GM23338 (cell line): ENCODE measurements at regions not wholly inside any gene's neighbourhood (a gene's known extent, or its start where the extent isn't known, plus 50 kb on each side); places are given as distances from the start of the nearest gene placed in this dataset.

Source experiments
- ATAC-seq: fragments of 200-7000 bp; cut with Tn5 transposase; 3 replicates; pipeline ENCODE4 v1.9.1; 2020
- DNase-seq: peaks from one replicate; pipeline ENCODE4 v3.0.0-alpha.2; 2015; ENCODE audit warnings: low spot score
- H2AFZ ChIP-seq: fragments of 200-600 bp; sonication (generic); 2 replicates; pipeline ENCODE4 v1.8.0; 2016; ENCODE audit warnings: antibody characterized with exemption, mild to moderate bottlenecking, moderate library complexity
- H3F3A ChIP-seq: fragments of 200-600 bp; sonication (generic); replicated peaks from 2 replicates; pipeline ENCODE4 v1.8.0; 2017; ENCODE audit warnings: antibody characterized with exemption, mixed run types, low read depth
- H3K27ac ChIP-seq: fragments of 200-600 bp; sonication (generic); 2 replicates; pipeline ENCODE4 v1.6.1; 2016; ENCODE audit warnings: low read depth
- H3K27me3 ChIP-seq: fragments of 200-600 bp; sonication (generic); 2 replicates; pipeline ENCODE4 v1.8.0; 2016; ENCODE audit warnings: mild to moderate bottlenecking, mixed run types, moderate library complexity; ENCODE audit not compliant: insufficient read depth
- H3K36me3 ChIP-seq: fragments of 200-600 bp; sonication (generic); 2 replicates; pipeline ENCODE4 v1.8.0; 2016; ENCODE audit warnings: mild to moderate bottlenecking; ENCODE audit not compliant: insufficient read depth
- H3K4me1 ChIP-seq: fragments of 200-600 bp; sonication (generic); 2 replicates; pipeline ENCODE4 v1.8.0; 2016; ENCODE audit warnings: mild to moderate bottlenecking, moderate library complexity; ENCODE audit not compliant: insufficient read depth
- H3K4me2 ChIP-seq: fragments of 200-600 bp; sonication (generic); 2 replicates; pipeline ENCODE4 v1.7.1; 2017; ENCODE audit warnings: mixed run types
- H3K4me3 ChIP-seq: fragments of 200-600 bp; sonication (generic); 2 replicates; pipeline ENCODE4 v1.6.1; 2016; ENCODE audit warnings: mixed run types
- H3K79me2 ChIP-seq: fragments of 200-600 bp; sonication (generic); replicated peaks from 2 replicates; pipeline ENCODE4 v1.8.0; 2017; ENCODE audit warnings: mild to moderate bottlenecking; ENCODE audit not compliant: insufficient read depth
- H3K9me2 ChIP-seq: fragments of 200-600 bp; sonication (generic); 2 replicates; pipeline ENCODE4 v1.8.0; 2017; ENCODE audit not compliant: insufficient read depth
- H4K20me1 ChIP-seq: fragments of 200-600 bp; sonication (generic); replicated peaks from 2 replicates; pipeline ENCODE4 v1.8.0; 2017; ENCODE audit warnings: mild to moderate bottlenecking; ENCODE audit not compliant: insufficient read depth
- H3K27ac Mint-ChIP-seq: 2 replicates; pipeline ENCODE4 v1.8.0; 2020; ENCODE audit warnings: inconsistent platforms, mild to moderate bottlenecking, moderate library complexity, mixed read lengths
- H3K27me3 Mint-ChIP-seq: 3 replicates; pipeline ENCODE4 v1.8.0; 2022; ENCODE audit warnings: low read depth, mild to moderate bottlenecking, moderate library complexity, mixed read lengths, inconsistent platforms; ENCODE audit not compliant: insufficient read depth, poor library complexity
- H3K36me3 Mint-ChIP-seq: 3 replicates; pipeline ENCODE4 v1.8.0; 2021; ENCODE audit warnings: low read depth, mild to moderate bottlenecking, inconsistent platforms, moderate library complexity, mixed read lengths
- H3K4me1 Mint-ChIP-seq: 3 replicates; pipeline ENCODE4 v1.8.0; 2020; ENCODE audit warnings: mild to moderate bottlenecking, inconsistent platforms, mixed read lengths
- H3K4me3 Mint-ChIP-seq: 3 replicates; pipeline ENCODE4 v1.8.0; 2021; ENCODE audit warnings: moderate library complexity, mild to moderate bottlenecking, inconsistent platforms, mixed read lengths
- H3K9me3 Mint-ChIP-seq: 3 replicates; pipeline ENCODE4 v1.8.0; 2020; ENCODE audit warnings: moderate library complexity, mild to moderate bottlenecking, inconsistent platforms, mixed read lengths
- CREB1 ChIP-seq: fragments of 250-450 bp; sonication (Bioruptor Pico); IDR thresholded peaks from 2 replicates; pipeline ENCODE4 v1.5.0; 2020; ENCODE audit warnings: low read depth, mild to moderate bottlenecking, moderate library complexity
- EZH2phosphoT487 ChIP-seq: fragments of 200-600 bp; sonication (generic); IDR thresholded peaks from one replicate; pipeline ENCODE4 v1.8.1; 2018; ENCODE audit warnings: antibody characterized with exemption; ENCODE audit not compliant: unreplicated experiment
- JUNB ChIP-seq: IDR thresholded peaks from one replicate; pipeline ENCODE4 v1.6.1; 2016; ENCODE audit warnings: antibody characterized with exemption; ENCODE audit not compliant: unreplicated experiment
- POLR2AphosphoS5 ChIP-seq: IDR thresholded peaks from 2 replicates; pipeline ENCODE4 v1.6.1; 2016; ENCODE audit warnings: antibody characterized with exemption, low read depth
- ZNF331 ChIP-seq: fragments of 250-450 bp; sonication (Bioruptor Pico); IDR thresholded peaks from 2 replicates; pipeline ENCODE4 v1.5.0; 2020; ENCODE audit warnings: low read depth, mild to moderate bottlenecking, moderate library complexity
- TF ChIP-seq, protein P1 (sequence below): IDR thresholded peaks from 2 replicates; pipeline ENCODE4 v1.6.1; 2016; ENCODE audit warnings: antibody characterized with exemption
- TF ChIP-seq, protein P2 (sequence below), 2 experiments: fragments of 200-600 bp in 1 of 2; sonication (generic) in 1 of 2; conservative IDR thresholded peaks; 2 replicates each; pipeline versions ENCODE4 v1.5.1 to v1.6.1; 2016 to 2017; ENCODE audit warnings: antibody characterized with exemption in 2 of 2, low read depth in 2 of 2, mild to moderate bottlenecking in 2 of 2, moderate library complexity in 1 of 2
- TF ChIP-seq, protein P3 (sequence below): fragments of 250-450 bp; sonication (Bioruptor Pico); IDR thresholded peaks from 2 replicates; pipeline ENCODE4 v1.5.0; 2020; ENCODE audit warnings: mild to moderate bottlenecking, moderate library complexity

DNA sequence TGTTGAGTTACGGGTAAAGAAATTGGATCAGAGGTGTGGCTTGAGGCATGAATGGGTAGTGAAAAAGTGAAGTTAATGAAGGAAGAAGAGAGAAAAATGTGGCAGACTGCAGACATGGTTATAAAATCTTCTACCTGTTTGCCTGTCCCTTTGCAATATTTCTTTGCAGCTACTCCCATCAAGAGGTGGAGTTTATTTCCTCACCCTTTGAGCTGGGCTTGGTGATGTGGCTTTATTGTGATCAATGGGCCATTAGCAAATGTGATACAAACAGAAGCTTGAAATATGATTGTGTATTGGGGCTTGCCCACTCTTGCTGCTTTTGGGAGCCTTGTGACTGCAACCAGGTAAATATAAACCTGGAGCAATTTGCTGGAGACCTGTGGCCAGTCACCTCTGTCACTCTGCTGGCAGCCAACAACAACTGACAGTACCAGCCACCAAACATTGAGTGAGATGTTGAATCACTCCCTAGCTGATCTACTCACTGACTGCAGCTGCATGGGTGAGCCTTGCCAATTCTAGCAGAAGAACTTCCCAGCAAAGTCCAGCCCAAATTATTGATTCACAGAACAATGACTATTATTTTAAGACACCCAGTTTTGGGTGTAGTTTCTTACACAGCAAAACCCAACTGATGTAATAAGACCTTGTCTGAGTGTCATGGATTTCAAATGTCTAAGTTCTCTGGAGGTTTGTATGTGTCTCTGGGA, 151.0 kb upstream of the ATP2B1 start (continued):
- TF ChIP-seq, protein P1, sequence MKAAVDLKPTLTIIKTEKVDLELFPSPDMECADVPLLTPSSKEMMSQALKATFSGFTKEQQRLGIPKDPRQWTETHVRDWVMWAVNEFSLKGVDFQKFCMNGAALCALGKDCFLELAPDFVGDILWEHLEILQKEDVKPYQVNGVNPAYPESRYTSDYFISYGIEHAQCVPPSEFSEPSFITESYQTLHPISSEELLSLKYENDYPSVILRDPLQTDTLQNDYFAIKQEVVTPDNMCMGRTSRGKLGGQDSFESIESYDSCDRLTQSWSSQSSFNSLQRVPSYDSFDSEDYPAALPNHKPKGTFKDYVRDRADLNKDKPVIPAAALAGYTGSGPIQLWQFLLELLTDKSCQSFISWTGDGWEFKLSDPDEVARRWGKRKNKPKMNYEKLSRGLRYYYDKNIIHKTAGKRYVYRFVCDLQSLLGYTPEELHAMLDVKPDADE, result no peak
- TF ChIP-seq POLR2AphosphoS5 (no peak), ZNF331 (CRISPR knock-in tag) (no peak)
- TF ChIP-seq, protein P2, sequence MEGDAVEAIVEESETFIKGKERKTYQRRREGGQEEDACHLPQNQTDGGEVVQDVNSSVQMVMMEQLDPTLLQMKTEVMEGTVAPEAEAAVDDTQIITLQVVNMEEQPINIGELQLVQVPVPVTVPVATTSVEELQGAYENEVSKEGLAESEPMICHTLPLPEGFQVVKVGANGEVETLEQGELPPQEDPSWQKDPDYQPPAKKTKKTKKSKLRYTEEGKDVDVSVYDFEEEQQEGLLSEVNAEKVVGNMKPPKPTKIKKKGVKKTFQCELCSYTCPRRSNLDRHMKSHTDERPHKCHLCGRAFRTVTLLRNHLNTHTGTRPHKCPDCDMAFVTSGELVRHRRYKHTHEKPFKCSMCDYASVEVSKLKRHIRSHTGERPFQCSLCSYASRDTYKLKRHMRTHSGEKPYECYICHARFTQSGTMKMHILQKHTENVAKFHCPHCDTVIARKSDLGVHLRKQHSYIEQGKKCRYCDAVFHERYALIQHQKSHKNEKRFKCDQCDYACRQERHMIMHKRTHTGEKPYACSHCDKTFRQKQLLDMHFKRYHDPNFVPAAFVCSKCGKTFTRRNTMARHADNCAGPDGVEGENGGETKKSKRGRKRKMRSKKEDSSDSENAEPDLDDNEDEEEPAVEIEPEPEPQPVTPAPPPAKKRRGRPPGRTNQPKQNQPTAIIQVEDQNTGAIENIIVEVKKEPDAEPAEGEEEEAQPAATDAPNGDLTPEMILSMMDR (conservative IDR thresholded peaks at IDR 0.05; ENCODE audit: low read depth in 2 of 2), result no peak

DNA sequence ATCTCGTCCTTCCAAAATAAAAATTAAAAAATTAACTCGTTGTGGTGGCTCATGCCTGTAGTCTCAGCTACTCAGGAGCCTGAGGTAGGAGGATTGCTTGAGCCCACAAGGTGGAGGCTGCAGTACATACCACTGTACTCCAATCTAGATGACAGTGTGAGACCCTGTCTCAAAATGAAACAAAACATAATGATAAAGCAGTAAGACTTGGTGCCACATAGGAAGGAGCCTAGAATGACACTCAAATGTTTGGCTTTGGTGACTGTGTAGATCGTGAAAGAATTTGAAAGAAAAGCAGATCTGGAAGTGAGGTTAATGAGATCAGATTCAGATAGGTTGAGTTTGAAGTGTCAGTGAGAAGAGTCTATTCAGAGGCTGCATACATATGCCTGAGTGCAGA, 150.1 kb upstream of the ATP2B1 start:
- Histone ChIP-seq H4K20me1 (no peaks in the 10 kb centered on the region), H3K4me1 (peaks cover 3% of the 10 kb centered on the region; the same call in 1 of the 2 replicates), H3K27me3 (peaks cover 21% of the 10 kb centered on the region), H3K36me3 (no peaks in the 10 kb centered on the region), H3K4me3 (no peak overlapping the region), H2AFZ (no peak overlapping the region), H3K9me2 (no peaks in the 10 kb centered on the region), H3F3A (no peaks in the 10 kb centered on the region), H3K79me2 (no peaks in the 10 kb centered on the region), H3K4me2 (no peak overlapping the region), H3K27ac (no peak overlapping the region)
- Mint-ChIP-seq H3K36me3 (no peaks in the 10 kb centered on the region), H3K27ac (no peak overlapping the region), H3K9me3 (no peaks in the 10 kb centered on the region), H3K4me1 (peaks cover 9% of the 10 kb centered on the region), H3K4me3 (no peak overlapping the region), H3K27me3 (peaks cover 25% of the 10 kb centered on the region)
- DNase-seq (no peak), ATAC-seq (no peak)
- no peak for TF ChIP-seq EZH2phosphoT487
- no peak for TF ChIP-seq ZNF331 (CRISPR knock-in tag)
- no peak for TF ChIP-seq JUNB
- TF ChIP-seq, protein P3, sequence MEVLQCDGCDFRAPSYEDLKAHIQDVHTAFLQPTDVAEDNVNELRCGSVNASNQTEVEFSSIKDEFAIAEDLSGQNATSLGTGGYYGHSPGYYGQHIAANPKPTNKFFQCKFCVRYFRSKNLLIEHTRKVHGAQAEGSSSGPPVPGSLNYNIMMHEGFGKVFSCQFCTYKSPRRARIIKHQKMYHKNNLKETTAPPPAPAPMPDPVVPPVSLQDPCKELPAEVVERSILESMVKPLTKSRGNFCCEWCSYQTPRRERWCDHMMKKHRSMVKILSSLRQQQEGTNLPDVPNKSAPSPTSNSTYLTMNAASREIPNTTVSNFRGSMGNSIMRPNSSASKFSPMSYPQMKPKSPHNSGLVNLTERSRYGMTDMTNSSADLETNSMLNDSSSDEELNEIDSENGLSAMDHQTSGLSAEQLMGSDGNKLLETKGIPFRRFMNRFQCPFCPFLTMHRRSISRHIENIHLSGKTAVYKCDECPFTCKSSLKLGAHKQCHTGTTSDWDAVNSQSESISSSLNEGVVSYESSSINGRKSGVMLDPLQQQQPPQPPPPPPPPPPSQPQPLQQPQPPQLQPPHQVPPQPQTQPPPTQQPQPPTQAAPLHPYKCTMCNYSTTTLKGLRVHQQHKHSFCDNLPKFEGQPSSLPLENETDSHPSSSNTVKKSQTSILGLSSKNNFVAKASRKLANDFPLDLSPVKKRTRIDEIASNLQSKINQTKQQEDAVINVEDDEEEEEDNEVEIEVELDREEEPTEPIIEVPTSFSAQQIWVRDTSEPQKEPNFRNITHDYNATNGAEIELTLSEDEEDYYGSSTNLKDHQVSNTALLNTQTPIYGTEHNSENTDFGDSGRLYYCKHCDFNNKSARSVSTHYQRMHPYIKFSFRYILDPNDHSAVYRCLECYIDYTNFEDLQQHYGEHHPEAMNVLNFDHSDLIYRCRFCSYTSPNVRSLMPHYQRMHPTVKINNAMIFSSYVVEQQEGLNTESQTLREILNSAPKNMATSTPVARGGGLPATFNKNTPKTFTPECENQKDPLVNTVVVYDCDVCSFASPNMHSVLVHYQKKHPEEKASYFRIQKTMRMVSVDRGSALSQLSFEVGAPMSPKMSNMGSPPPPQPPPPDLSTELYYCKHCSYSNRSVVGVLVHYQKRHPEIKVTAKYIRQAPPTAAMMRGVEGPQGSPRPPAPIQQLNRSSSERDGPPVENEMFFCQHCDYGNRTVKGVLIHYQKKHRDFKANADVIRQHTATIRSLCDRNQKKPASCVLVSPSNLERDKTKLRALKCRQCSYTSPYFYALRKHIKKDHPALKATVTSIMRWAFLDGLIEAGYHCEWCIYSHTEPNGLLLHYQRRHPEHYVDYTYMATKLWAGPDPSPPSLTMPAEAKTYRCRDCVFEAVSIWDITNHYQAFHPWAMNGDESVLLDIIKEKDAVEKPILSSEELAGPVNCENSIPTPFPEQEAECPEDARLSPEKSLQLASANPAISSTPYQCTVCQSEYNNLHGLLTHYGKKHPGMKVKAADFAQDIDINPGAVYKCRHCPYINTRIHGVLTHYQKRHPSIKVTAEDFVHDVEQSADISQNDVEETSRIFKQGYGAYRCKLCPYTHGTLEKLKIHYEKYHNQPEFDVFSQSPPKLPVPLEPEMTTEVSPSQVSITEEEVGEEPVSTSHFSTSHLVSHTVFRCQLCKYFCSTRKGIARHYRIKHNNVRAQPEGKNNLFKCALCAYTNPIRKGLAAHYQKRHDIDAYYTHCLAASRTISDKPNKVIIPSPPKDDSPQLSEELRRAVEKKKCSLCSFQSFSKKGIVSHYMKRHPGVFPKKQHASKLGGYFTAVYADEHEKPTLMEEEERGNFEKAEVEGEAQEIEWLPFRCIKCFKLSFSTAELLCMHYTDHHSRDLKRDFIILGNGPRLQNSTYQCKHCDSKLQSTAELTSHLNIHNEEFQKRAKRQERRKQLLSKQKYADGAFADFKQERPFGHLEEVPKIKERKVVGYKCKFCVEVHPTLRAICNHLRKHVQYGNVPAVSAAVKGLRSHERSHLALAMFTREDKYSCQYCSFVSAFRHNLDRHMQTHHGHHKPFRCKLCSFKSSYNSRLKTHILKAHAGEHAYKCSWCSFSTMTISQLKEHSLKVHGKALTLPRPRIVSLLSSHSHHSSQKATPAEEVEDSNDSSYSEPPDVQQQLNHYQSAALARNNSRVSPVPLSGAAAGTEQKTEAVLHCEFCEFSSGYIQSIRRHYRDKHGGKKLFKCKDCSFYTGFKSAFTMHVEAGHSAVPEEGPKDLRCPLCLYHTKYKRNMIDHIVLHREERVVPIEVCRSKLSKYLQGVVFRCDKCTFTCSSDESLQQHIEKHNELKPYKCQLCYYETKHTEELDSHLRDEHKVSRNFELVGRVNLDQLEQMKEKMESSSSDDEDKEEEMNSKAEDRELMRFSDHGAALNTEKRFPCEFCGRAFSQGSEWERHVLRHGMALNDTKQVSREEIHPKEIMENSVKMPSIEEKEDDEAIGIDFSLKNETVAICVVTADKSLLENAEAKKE (CRISPR knock-in tag), result no peak
- no peak for TF ChIP-seq CREB1 (CRISPR knock-in tag)
